Stimulated activated memory B cell treated with anti-CD40 and anti-IgM and Interleukin-4, amounts not matched to agents 10 μg/mL and 1 μg/mL and 100 μg/mL, for 72 hours (primary cell): ENCODE measurements at regions not wholly inside any gene's neighbourhood (a gene's known extent, or its start where the extent isn't known, plus 50 kb on each side); places are given as distances from the start of the nearest gene placed in this dataset.
"Not testable (repeated sequence)": the region's sequence is repeated elsewhere in the genome, so short reads cannot be mapped to it uniquely, and the experiment has no call there.

ENCODE experiments used
- ATAC-seq: fragments of 150-1000 bp; cut with Tn5 transposase; 2 replicates; pipeline ENCODE4 v1.10.0; 2021
- H3K27ac Mint-ChIP-seq: one replicate; pipeline ENCODE4 v1.8.0; 2022; ENCODE audit warnings: mild to moderate bottlenecking, mixed read lengths
- H3K27me3 Mint-ChIP-seq: one replicate; pipeline ENCODE4 v1.8.0; 2022; ENCODE audit warnings: mixed read lengths
- H3K36me3 Mint-ChIP-seq: one replicate; pipeline ENCODE4 v1.8.0; 2022; ENCODE audit warnings: mixed read lengths
- H3K4me1 Mint-ChIP-seq: one replicate; pipeline ENCODE4 v1.8.0; 2022; ENCODE audit warnings: mixed read lengths
- H3K4me3 Mint-ChIP-seq: one replicate; pipeline ENCODE4 v1.8.0; 2022; ENCODE audit warnings: mild to moderate bottlenecking, moderate library complexity, mixed read lengths
- H3K9me3 Mint-ChIP-seq: one replicate; pipeline ENCODE4 v1.8.0; 2022; ENCODE audit warnings: mixed read lengths

DNA sequence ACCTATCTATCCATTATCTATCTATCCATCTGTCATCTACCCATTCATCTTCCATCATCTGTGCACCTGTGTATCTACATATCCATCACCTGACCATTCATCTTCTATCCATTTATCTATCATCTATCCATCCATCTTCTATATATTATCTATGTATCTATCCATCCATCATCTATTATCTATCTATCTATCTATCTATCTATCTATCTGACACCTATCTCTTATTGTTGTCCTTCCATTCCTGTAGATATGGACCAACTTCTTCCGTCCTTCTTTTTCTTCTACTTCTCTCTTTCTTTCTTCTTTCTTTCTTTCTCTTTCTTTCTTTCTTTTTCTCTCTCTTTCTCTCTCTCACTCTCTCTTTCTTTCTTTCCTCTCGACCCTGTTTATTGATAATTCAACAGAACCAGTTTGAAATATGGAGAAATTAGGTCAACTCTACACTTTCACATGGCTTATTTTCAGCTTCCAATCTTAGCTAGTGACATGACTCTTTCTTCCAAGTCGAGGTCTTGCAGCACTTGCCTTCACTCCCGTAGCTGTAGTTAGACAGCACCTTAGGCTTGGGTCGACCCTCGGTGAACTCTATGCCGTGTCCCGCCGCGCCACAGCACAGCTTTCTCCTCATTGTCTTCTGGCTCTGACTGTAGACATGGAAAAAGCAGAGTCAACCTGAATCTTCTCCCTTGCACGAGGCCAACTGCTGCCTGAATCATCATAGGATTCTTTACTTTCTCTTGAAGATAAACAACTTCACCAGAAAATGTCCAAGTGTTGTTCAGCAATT is 110.4 kb upstream of the EXOC2 start:
- no peak overlapping the region for H3K4me3 Mint-ChIP-seq
- H3K9me3 Mint-ChIP-seq, result no peaks in the 10 kb centered on the region
- H3K27me3 Mint-ChIP-seq, result peaks cover 53% of the 10 kb centered on the region
- H3K36me3 Mint-ChIP-seq, result no peaks in the 10 kb centered on the region
- H3K27ac Mint-ChIP-seq, result no peak overlapping the region
- no peak for ATAC-seq
- H3K4me1 Mint-ChIP-seq, result no peaks in the 10 kb centered on the region

DNA sequence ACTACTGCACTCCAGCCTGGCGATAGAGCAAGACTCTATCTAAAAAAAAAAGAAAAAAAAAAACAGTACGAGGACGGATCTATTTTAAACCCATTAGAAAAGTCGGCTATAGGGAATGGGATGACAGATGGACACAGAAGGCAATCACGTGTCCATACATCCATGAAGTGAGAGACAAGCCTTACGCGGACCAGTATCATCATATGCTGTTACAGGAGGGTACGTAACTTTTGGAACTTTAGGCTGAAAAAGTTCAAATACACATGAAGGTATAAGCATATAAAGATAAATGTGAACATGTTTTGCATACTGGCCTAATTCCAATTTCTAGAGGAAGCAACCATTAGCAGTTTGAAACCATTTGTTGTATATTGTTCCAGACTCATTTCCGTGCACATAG is 109.8 kb upstream of the EXOC2 start:
- ATAC-seq, result no peak
- no peaks in the 10 kb centered on the region for H3K9me3 Mint-ChIP-seq
- no peaks in the 10 kb centered on the region for H3K4me1 Mint-ChIP-seq
- no peaks in the 10 kb centered on the region for H3K36me3 Mint-ChIP-seq
- no peak overlapping the region for H3K4me3 Mint-ChIP-seq
- H3K27me3 Mint-ChIP-seq, result peaks cover 58% of the 10 kb centered on the region
- H3K27ac Mint-ChIP-seq, result no peak overlapping the region

DNA sequence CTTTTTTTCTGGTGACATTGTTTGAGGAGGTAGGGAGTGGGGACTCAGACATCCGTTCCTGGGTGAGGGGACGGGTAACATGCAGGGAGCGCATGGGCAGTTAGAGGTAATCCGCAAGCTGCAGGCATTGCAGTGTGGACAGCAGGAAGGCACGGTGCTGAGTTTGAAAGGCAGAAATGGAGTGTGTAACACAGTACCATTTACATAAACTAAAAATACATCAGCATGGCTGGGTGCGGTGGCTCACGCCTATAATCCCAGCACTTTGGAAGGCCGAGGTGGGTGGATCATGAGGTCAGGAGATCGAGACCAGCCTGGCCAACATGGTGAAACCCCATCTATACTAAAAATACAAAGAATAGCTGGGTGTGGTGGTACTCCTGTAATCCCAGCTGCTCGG is 109.3 kb upstream of the EXOC2 start:
- H3K9me3 Mint-ChIP-seq, H3K27ac Mint-ChIP-seq, ATAC-seq, H3K4me1 Mint-ChIP-seq, H3K36me3 Mint-ChIP-seq, H3K4me3 Mint-ChIP-seq: not testable (repeated sequence)
- H3K27me3 Mint-ChIP-seq, result peaks cover 62% of the 10 kb centered on the region

- no peaks in the 10 kb centered on the region for H3K36me3 Mint-ChIP-seq
- no peaks in the 10 kb centered on the region for H3K4me1 Mint-ChIP-seq
- H3K27ac Mint-ChIP-seq, result no peak overlapping the region
- no peak for ATAC-seq
- H3K27me3 Mint-ChIP-seq, result peaks cover 47% of the 10 kb centered on the region
- H3K4me3 Mint-ChIP-seq, result no peak overlapping the region
- H3K9me3 Mint-ChIP-seq, result no peaks in the 10 kb centered on the region
These were observed 106.8 kb upstream of the EXOC2 start for GRCh38 chr6:799769-800168.

DNA sequence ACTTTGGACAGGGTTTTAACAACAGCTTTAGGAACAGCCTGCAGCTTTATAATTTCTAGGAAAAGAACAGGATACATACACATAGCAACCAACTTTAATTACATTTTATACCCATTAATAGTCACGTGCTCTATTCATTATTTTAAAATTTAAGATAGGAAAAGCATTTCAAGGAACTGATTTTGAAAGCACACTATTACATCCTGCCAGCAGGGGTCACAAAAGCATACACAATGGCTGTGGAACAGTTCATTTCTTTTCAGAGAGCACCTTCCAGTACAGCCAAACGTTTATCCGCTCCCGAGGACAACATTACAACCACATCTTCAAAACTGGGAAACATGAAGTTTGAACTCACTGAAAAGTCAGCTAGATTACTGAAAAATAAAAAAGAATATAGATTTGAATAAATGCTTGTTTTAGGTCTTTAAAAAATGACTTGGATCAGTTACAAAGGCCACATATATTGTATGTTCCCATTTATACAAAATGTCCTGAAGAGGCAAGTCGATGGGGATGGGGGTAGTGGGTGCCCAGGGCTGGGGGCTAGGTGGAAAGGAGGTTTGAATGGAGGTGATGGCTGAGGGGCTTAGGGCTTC is 104.6 kb upstream of the EXOC2 start:
- Mint-ChIP-seq H3K9me3 (no peaks in the 10 kb centered on the region), H3K4me1 (no peaks in the 10 kb centered on the region), H3K4me3 (no peak overlapping the region), H3K27me3 (peaks cover 50% of the 10 kb centered on the region), H3K36me3 (no peaks in the 10 kb centered on the region), H3K27ac (no peak overlapping the region)
- no peak for ATAC-seq

DNA sequence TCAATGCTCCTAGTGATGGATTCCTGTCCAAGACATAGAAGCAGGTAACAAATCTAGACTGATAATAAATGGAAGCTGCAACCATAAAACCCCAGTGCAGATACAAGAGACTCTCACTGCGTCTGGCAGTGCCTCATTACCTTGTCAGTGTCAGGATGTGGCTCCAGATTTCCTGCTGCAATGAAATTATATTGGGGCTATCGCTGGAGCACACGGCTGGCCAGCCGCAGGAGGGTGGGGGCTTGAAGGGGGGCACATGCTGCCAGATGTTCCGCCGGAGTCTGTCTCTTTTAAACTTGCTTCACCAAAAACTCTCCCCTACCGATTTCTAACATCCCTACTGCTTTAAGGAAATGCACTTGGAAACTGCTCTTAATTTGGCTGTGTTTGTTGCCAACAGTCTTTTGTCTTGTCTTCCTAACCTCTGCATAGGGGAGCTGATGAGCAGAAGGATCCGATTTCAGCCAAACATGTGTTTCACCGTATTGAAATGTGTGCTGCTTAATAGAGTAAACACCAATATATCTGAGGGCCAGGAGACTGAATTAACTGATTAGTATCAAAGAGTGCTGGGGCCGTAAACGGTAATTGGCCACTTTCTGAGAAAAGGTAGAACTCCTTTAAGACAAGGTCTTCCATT is 102.2 kb upstream of the EXOC2 start:
- H3K4me1 Mint-ChIP-seq, result no peaks in the 10 kb centered on the region
- ATAC-seq, result no peak
- no peak overlapping the region for H3K27ac Mint-ChIP-seq
- no peaks in the 10 kb centered on the region for H3K9me3 Mint-ChIP-seq
- H3K27me3 Mint-ChIP-seq, result peaks cover 59% of the 10 kb centered on the region
- H3K36me3 Mint-ChIP-seq, result no peaks in the 10 kb centered on the region
- no peak overlapping the region for H3K4me3 Mint-ChIP-seq

DNA sequence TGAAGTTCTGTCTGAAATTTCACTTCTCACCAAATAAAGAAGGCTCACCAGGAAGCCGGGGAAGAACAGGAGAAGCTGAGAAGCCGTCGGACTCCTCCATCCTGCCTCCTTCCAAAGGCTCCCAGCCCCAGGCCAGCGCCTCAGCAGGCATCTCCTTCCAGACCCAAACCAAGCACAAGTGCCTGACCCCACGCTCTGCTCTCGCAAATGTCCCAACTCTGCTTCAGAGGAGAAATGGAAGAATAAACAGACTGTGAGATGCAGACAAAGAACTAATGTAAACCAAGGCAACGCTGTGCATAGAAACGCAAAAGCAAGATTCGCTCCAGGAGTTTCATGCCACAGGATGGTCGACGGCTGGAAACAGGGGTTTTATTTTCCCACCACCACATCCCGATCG is 100.3 kb upstream of the EXOC2 start:
- H3K4me3 Mint-ChIP-seq, result no peak overlapping the region
- no peak for ATAC-seq
- H3K9me3 Mint-ChIP-seq, result no peaks in the 10 kb centered on the region
- peaks cover 60% of the 10 kb centered on the region for H3K27me3 Mint-ChIP-seq
- no peak overlapping the region for H3K27ac Mint-ChIP-seq
- peaks cover 1% of the 10 kb centered on the region for H3K4me1 Mint-ChIP-seq
- H3K36me3 Mint-ChIP-seq, result no peaks in the 10 kb centered on the region

DNA sequence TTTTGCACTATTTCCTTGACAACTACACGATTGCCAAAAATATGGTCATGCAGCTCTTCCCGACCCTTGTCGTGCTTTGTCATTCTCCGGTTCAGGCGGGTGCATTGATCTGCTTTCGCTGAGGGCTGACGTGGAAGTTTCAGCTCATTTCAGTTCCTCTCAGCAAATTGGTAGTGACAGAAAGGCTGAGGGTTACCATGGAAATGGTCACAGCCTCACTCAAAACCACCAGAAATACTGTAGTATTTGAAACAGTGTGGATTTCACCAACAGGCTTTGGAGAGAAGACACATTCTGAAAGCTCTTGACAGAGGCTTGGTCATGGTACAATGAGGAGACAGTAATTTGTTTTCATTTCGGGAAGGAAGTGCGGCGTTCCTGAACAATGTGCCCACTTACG is 99.7 kb upstream of the EXOC2 start:
- Mint-ChIP-seq H3K9me3 (no peaks in the 10 kb centered on the region), H3K36me3 (no peaks in the 10 kb centered on the region), H3K4me1 (peaks cover 7% of the 10 kb centered on the region), H3K4me3 (no peak overlapping the region), H3K27me3 (peaks cover 60% of the 10 kb centered on the region), H3K27ac (no peak overlapping the region)
- no peak for ATAC-seq

GRCh38 chr6:788058-788457 is 95.1 kb upstream of the EXOC2 start:
- peaks cover 44% of the 10 kb centered on the region for H3K27me3 Mint-ChIP-seq
- no peak overlapping the region for H3K4me3 Mint-ChIP-seq
- no peaks in the 10 kb centered on the region for H3K36me3 Mint-ChIP-seq
- H3K9me3 Mint-ChIP-seq, result no peaks in the 10 kb centered on the region
- no peak for ATAC-seq
- no peak overlapping the region for H3K27ac Mint-ChIP-seq
- H3K4me1 Mint-ChIP-seq, result peaks cover 9% of the 10 kb centered on the region

GRCh38 chr6:786946-787763 is 94.2 kb upstream of the EXOC2 start:
- H3K36me3 Mint-ChIP-seq, result no peaks in the 10 kb centered on the region
- no peak for ATAC-seq
- no peaks in the 10 kb centered on the region for H3K9me3 Mint-ChIP-seq
- peaks cover 35% of the 10 kb centered on the region for H3K27me3 Mint-ChIP-seq
- no peak overlapping the region for H3K27ac Mint-ChIP-seq
- H3K4me3 Mint-ChIP-seq, result no peak overlapping the region
- peaks cover 9% of the 10 kb centered on the region for H3K4me1 Mint-ChIP-seq

DNA sequence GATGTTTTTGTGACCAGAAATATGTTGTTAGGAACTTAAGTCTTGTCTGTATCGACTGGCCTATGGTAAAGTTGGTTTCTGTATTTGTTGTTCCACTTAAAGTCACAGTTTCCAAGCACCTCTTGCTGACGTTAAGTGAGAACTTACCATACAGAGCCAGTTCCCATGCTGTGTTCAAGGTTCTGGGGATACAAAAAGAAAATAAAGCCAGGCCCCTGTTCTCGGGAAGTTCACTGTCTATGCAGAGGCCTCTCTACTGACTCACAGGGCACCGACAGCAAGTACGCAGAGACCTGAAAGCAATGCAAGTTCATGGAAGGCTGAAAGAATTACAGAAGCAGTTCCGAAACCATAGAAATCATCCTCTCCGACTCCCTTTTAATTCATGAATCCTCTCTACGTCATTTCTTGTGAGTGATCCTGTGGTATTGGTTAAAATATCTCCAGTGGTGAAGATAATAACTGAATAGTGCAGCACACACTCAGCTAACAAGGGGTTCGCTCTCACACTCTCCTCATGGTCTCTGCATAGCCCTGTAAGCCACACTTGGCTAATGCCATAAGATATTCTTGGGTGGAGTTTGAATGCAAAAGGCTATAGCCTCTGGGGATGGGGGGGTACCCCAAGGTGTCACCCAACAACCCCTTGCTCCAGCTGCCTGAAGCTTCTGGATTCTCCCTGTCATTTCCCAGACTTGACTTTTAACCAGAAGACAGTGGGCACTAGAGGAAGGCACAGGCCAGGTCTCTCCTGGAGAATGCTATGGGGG is 91.2 kb upstream of the EXOC2 start:
- Mint-ChIP-seq H3K4me3 (no peak overlapping the region), H3K27ac (no peak overlapping the region), H3K27me3 (peaks cover 12% of the 10 kb centered on the region), H3K4me1 (peaks cover 9% of the 10 kb centered on the region), H3K36me3 (no peaks in the 10 kb centered on the region), H3K9me3 (no peaks in the 10 kb centered on the region)
- no peak for ATAC-seq

DNA sequence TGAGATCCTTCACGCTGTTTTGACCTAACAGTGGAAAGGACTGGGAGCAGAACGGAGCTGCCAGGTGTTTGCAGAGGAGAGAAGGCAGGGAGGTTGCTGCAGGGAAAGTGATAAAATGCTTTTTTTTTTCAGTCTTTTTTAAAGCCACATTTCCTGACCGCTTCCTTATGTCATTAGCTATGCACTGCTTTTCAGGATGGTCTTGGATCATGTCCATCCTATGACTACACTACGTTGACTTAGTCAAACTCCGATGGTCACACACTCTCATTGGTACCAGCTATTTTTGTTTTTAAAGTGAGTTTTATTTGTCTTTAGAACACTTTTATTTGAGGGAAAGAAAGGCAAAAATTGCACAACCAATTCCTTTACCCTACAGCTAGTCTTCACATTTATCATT is 89.2 kb upstream of the EXOC2 start:
- H3K27ac Mint-ChIP-seq, result no peak overlapping the region
- no peak for ATAC-seq
- no peaks in the 10 kb centered on the region for H3K4me1 Mint-ChIP-seq
- H3K27me3 Mint-ChIP-seq, result peaks cover 14% of the 10 kb centered on the region
- no peaks in the 10 kb centered on the region for H3K36me3 Mint-ChIP-seq
- no peak overlapping the region for H3K4me3 Mint-ChIP-seq
- no peaks in the 10 kb centered on the region for H3K9me3 Mint-ChIP-seq

- no peak overlapping the region for H3K27ac Mint-ChIP-seq
These were observed 88.5 kb upstream of the EXOC2 start for GRCh38 chr6:781350-781961.

GRCh38 chr6:780706-781105 is 87.8 kb upstream of the EXOC2 start:
- ATAC-seq, result no peak
- no peaks in the 10 kb centered on the region for H3K4me1 Mint-ChIP-seq
- H3K36me3 Mint-ChIP-seq, result no peaks in the 10 kb centered on the region
- no peak overlapping the region for H3K4me3 Mint-ChIP-seq
- H3K27me3 Mint-ChIP-seq, result peaks cover 28% of the 10 kb centered on the region
- no peak overlapping the region for H3K27ac Mint-ChIP-seq
- no peaks in the 10 kb centered on the region for H3K9me3 Mint-ChIP-seq

More at GRCh38 chr6:781350-781961, 88.5 kb upstream of the EXOC2 start:
- Mint-ChIP-seq H3K36me3 (no peaks in the 10 kb centered on the region), H3K9me3 (no peaks in the 10 kb centered on the region), H3K27me3 (peaks cover 21% of the 10 kb centered on the region), H3K4me3 (no peak overlapping the region), H3K4me1 (no peaks in the 10 kb centered on the region)
- no peak for ATAC-seq
